SK-N-MC (cell line): ENCODE measurements at regions not wholly inside any gene's neighbourhood (a gene's known extent, or its start where the extent isn't known, plus 50 kb on each side); places are given as distances from the start of the nearest gene placed in this dataset.

ENCODE experiments used
- EZH2 ChIP-seq: fragments of 200-600 bp; sonication (generic); IDR thresholded peaks from one replicate; pipeline ENCODE4 v1.6.1; 2017; ENCODE audit warnings: antibody characterized with exemption
- POLR2AphosphoS5 ChIP-seq: IDR thresholded peaks from 2 replicates; pipeline ENCODE4 v1.6.1; 2012; ENCODE audit warnings: mild to moderate bottlenecking, low read depth, low read length, borderline replicate concordance

- TF ChIP-seq EZH2 (no peak), POLR2AphosphoS5 (no peak)
Observed at GRCh38 chr13:34681405-34681955, 260.6 kb upstream of the NBEA start.
